GM19240 (cell line): ENCODE measurements at regions not wholly inside any gene's neighbourhood (a gene's known extent, or its start where the extent isn't known, plus 50 kb on each side); places are given as distances from the start of the nearest gene placed in this dataset.
"Not testable (repeated sequence)": the region's sequence is repeated elsewhere in the genome, so short reads cannot be mapped to it uniquely, and the experiment has no call there.

Source experiments
- DNase-seq: peaks from one replicate; pipeline ENCODE4 v3.0.0; 2011; ENCODE audit warnings: low spot score; ENCODE audit not compliant: insufficient read length

GRCh38 chr4:118410138-118410537 is 57.3 kb upstream of the PRSS12 start:
- DNase-seq, result no peak

GRCh38 chr4:118417325-118417724 is 64.5 kb upstream of the PRSS12 start:
- no peak for DNase-seq

GRCh38 chr4:118417800-118418199 is 65.0 kb upstream of the PRSS12 start:
- DNase-seq, result not testable (repeated sequence)

- not testable (repeated sequence) for DNase-seq
Observed at GRCh38 chr4:118418396-118418795, 65.6 kb upstream of the PRSS12 start.

- not testable (repeated sequence) for DNase-seq
Observed at GRCh38 chr4:118419626-118420025, 66.8 kb upstream of the PRSS12 start.

- not testable (repeated sequence) for DNase-seq
Observed at GRCh38 chr4:118424062-118424461, 71.3 kb upstream of the PRSS12 start.

- DNase-seq, result not testable (repeated sequence)
Observed at GRCh38 chr4:118428881-118429280, 76.1 kb upstream of the PRSS12 start.

- not testable (repeated sequence) for DNase-seq
Observed at GRCh38 chr4:118432359-118432758, 79.6 kb upstream of the PRSS12 start.

GRCh38 chr4:118433612-118434375 is 81.0 kb upstream of the PRSS12 start:
- not testable (repeated sequence) for DNase-seq

GRCh38 chr4:118435415-118435814 is 82.6 kb upstream of the PRSS12 start:
- not testable (repeated sequence) for DNase-seq

- DNase-seq, result not testable (repeated sequence)
Observed at GRCh38 chr4:118442115-118442837, 89.5 kb upstream of the PRSS12 start.

GRCh38 chr4:118447397-118447796 is 94.6 kb upstream of the PRSS12 start:
- DNase-seq, result not testable (repeated sequence)

- not testable (repeated sequence) for DNase-seq
Observed at GRCh38 chr4:118454857-118455256, 102.1 kb upstream of the PRSS12 start.

- not testable (repeated sequence) for DNase-seq
Observed at GRCh38 chr4:118461435-118461834, 108.6 kb upstream of the PRSS12 start.

- DNase-seq, result not testable (repeated sequence)
Observed at GRCh38 chr4:118465831-118466230, 113.0 kb upstream of the PRSS12 start.

GRCh38 chr4:118474001-118474626 is 121.3 kb upstream of the PRSS12 start:
- DNase-seq, result not testable (repeated sequence)

- not testable (repeated sequence) for DNase-seq
Observed at GRCh38 chr4:118474771-118475170, 122.0 kb upstream of the PRSS12 start.

- not testable (repeated sequence) for DNase-seq
Observed at GRCh38 chr4:118475901-118476300, 123.1 kb upstream of the PRSS12 start.

- not testable (repeated sequence) for DNase-seq
Observed at GRCh38 chr4:118477826-118478225, 125.0 kb upstream of the PRSS12 start.

- DNase-seq, result not testable (repeated sequence)
Observed at GRCh38 chr4:118485801-118486314, 133.1 kb upstream of the PRSS12 start.

- not testable (repeated sequence) for DNase-seq
Observed at GRCh38 chr4:118492963-118493362, 140.2 kb upstream of the PRSS12 start.

- not testable (repeated sequence) for DNase-seq
Observed at GRCh38 chr4:118494437-118494836, 141.6 kb upstream of the PRSS12 start.
